Right lobe of liver (tissue), 6 donors: ENCODE measurements at regions not wholly inside any gene's neighbourhood (a gene's known extent, or its start where the extent isn't known, plus 50 kb on each side); places are given as distances from the start of the nearest gene placed in this dataset.

ENCODE experiments used
- ATAC-seq, 4 donors: fragments of 200-7000 bp; cut with Tn5 transposase; one replicate each; pipeline ENCODE4 v1.9.1; 2020; ENCODE audit warnings: mild to moderate bottlenecking in 4 of 4, moderate library complexity in 4 of 4
- DNase-seq, 3 donors: peaks; one replicate each; pipeline ENCODE4 v3.0.0-alpha.2; 2020
- H3K27ac ChIP-seq, 3 donors: fragments of 200-600 bp; one replicate each; pipeline ENCODE4 v1.8.0; 2022
- H3K27me3 ChIP-seq, 2 donors: fragments of 200-600 bp; one replicate each; pipeline ENCODE4 v1.8.0; 2022
- H3K36me3 ChIP-seq, 4 donors: fragments of 200-600 bp; sonication (generic) in 1 of 4; one replicate each; pipeline versions ENCODE4 v1.5.1 to v1.8.0; 2017 to 2022; ENCODE audit warnings: control low read depth in 1 of 4
- H3K4me1 ChIP-seq, 4 donors: fragments of 200-600 bp; sonication (generic) in 1 of 4; one replicate each; pipeline versions ENCODE4 v1.5.1 to v1.8.0; 2017 to 2022; ENCODE audit warnings: control low read depth in 1 of 4
- H3K4me3 ChIP-seq, 3 donors: fragments of 200-600 bp; one replicate each; pipeline ENCODE4 v1.8.0; 2022
- H3K9me3 ChIP-seq, 4 donors: fragments of 200-600 bp; sonication (generic) in 1 of 4; one replicate each; pipeline versions ENCODE4 v1.5.1 to v1.8.0; 2017 to 2022; ENCODE audit warnings: control low read depth in 1 of 4
- CTCF ChIP-seq, 4 donors: fragments of 200-600 bp in 3 of 4; fragments of 450-650 bp in 1 of 4; IDR thresholded peaks; one replicate each; pipeline versions ENCODE4 v1.5.1 to v1.8.0; 2016 to 2022; ENCODE audit warnings: antibody characterized with exemption in 4 of 4, mild to moderate bottlenecking in 2 of 4
- POLR2A ChIP-seq: fragments of 450-650 bp; IDR thresholded peaks from one replicate; pipeline ENCODE4 v1.6.1; 2017; ENCODE audit warnings: antibody characterized with exemption, mild to moderate bottlenecking
- WGBS: methylation state at CpG from one replicate; pipeline ENCODE4 v1.1.6; 2018; ENCODE audit warnings: low coverage, low lambda C conversion rate; ENCODE audit not compliant: insufficient coverage; ENCODE audit errors: missing lambda C conversion rate; 5-methylcytosine and 5-hydroxymethylcytosine counted together
- intact Hi-C, 2 donors: fragments of 100-400 bp; cut with DNase I; formaldehyde crosslinking; loops; one replicate each; pipeline versions ENCODE4 v1.11.2 to v1.14.1; 2022
- donor health status: DM: no; HTN: yes; CAD: no.
- donor health status: DM: no; HTN: no; CAD: no.
- donor health status: DM: no; HTN: no; CAD: no.
- donor health status: DM: no; HTN: yes; CAD: no.
- donor health status: DM: no; HTN: yes; CAD: no.

- intact Hi-C loops, result no loop called here
- 29% methylated on average over 2 of the region's 2 CpGs for WGBS
- no peaks in the 10 kb centered on the region for H3K36me3 ChIP-seq
- H3K9me3 ChIP-seq, result no peaks in the 10 kb centered on the region
- H3K4me3 ChIP-seq, result no peak overlapping the region
- DNase-seq (no peak), ATAC-seq (no peak)
- TF ChIP-seq POLR2A (no peak), CTCF (IDR thresholded peaks at IDR 0.05) (no peak)
- no peaks in the 10 kb centered on the region for H3K27me3 ChIP-seq
- H3K4me1 ChIP-seq, result no peaks in the 10 kb centered on the region
- no peak overlapping the region for H3K27ac ChIP-seq
These were observed 2077.0 kb upstream of the PCDH20 start for GRCh38 chr13:63492604-63493003.

- H3K27ac ChIP-seq, result no peak overlapping the region
- H3K4me1 ChIP-seq, result no peaks in the 10 kb centered on the region
- WGBS, result 35% methylated on average over 1 of the region's 1 CpG
- H3K4me3 ChIP-seq, result no peak overlapping the region
- no peaks in the 10 kb centered on the region for H3K9me3 ChIP-seq
- H3K36me3 ChIP-seq, result no peaks in the 10 kb centered on the region
- no peak for DNase-seq
- intact Hi-C loops, result no loop called here
- TF ChIP-seq CTCF (IDR thresholded peaks at IDR 0.05) (no peak), POLR2A (no peak)
- ATAC-seq, result no peak
- no peaks in the 10 kb centered on the region for H3K27me3 ChIP-seq
These were observed 2074.5 kb upstream of the PCDH20 start for GRCh38 chr13:63490149-63490548.

- H3K27me3 ChIP-seq, result no peaks in the 10 kb centered on the region
- ATAC-seq (no peak), DNase-seq (no peak)
- H3K4me3 ChIP-seq, result no peak overlapping the region
- intact Hi-C loops, result no loop called here
- no peaks in the 10 kb centered on the region for H3K36me3 ChIP-seq
- H3K9me3 ChIP-seq, result no peaks in the 10 kb centered on the region
- no peak overlapping the region for H3K27ac ChIP-seq
- no peaks in the 10 kb centered on the region for H3K4me1 ChIP-seq
- TF ChIP-seq POLR2A, result no peak
- no peak for TF ChIP-seq CTCF (IDR thresholded peaks at IDR 0.05)
These were observed 2065.7 kb upstream of the PCDH20 start for GRCh38 chr13:63481334-63481733.

GRCh38 chr13:63472711-63473110 lies 2057.1 kb upstream of the PCDH20 start:
- DNase-seq (no peak), ATAC-seq (no peak)
- TF ChIP-seq POLR2A, result no peak
- no peak for TF ChIP-seq CTCF (IDR thresholded peaks at IDR 0.05)
- Histone ChIP-seq H3K9me3 (no peaks in the 10 kb centered on the region), H3K4me3 (no peak overlapping the region), H3K27me3 (no peaks in the 10 kb centered on the region), H3K4me1 (no peaks in the 10 kb centered on the region), H3K36me3 (no peaks in the 10 kb centered on the region), H3K27ac (no peak overlapping the region)
- WGBS, result 56% methylated on average over 1 of the region's 1 CpG
- intact Hi-C loops, result no loop called here
